MM.1S (cell line): ENCODE measurements at regions not wholly inside any gene's neighbourhood (a gene's known extent, or its start where the extent isn't known, plus 50 kb on each side); places are given as distances from the start of the nearest gene placed in this dataset.

Experiments
- EZH2 ChIP-seq: fragments of 300-600 bp; sonication (generic); optimal IDR thresholded peaks from 2 replicates; pipeline ENCODE3; 2017; ENCODE audit warnings: low read depth, mild to moderate bottlenecking, antibody characterized with exemption, low read length, mixed read lengths
- EZH2phosphoT487 ChIP-seq: fragments of 300-600 bp; sonication (generic); IDR thresholded peaks from 2 replicates; pipeline ENCODE4 v1.6.1; 2018; ENCODE audit warnings: antibody characterized with exemption, low read length
- TF ChIP-seq, protein P1 (sequence below): fragments of 300-600 bp; sonication (generic); IDR thresholded peaks from 2 replicates; pipeline ENCODE4 v1.5.1; 2016; ENCODE audit warnings: antibody characterized with exemption, low read length, mixed read lengths

DNA sequence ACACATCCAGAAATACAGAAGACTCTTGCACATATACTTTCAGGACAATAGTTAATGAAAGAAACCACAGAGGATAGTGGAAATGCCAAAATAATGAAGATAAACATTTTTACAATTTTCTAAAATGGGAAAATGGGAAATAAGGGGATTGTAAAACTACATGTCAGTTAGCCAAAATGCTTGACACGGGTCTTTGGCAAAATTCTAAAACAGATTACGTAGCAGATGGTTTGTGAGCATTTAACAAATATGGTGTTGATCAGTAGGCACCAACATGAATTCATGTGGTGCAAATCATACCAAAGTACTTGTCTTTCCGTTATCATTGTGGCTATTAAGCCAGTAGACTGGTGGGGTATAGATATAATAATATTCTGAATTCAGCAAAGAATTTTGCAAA, 348.5 kb upstream of the ROBO1 start:
- TF ChIP-seq, protein P1, sequence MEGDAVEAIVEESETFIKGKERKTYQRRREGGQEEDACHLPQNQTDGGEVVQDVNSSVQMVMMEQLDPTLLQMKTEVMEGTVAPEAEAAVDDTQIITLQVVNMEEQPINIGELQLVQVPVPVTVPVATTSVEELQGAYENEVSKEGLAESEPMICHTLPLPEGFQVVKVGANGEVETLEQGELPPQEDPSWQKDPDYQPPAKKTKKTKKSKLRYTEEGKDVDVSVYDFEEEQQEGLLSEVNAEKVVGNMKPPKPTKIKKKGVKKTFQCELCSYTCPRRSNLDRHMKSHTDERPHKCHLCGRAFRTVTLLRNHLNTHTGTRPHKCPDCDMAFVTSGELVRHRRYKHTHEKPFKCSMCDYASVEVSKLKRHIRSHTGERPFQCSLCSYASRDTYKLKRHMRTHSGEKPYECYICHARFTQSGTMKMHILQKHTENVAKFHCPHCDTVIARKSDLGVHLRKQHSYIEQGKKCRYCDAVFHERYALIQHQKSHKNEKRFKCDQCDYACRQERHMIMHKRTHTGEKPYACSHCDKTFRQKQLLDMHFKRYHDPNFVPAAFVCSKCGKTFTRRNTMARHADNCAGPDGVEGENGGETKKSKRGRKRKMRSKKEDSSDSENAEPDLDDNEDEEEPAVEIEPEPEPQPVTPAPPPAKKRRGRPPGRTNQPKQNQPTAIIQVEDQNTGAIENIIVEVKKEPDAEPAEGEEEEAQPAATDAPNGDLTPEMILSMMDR: no peak
- TF ChIP-seq EZH2: no peak
- TF ChIP-seq EZH2phosphoT487: no peak
